Frontal cortex (tissue), 3 donors: ENCODE measurements at regions not wholly inside any gene's neighbourhood (a gene's known extent, or its start where the extent isn't known, plus 50 kb on each side); places are given as distances from the start of the nearest gene placed in this dataset.

Experiments
- DNase-seq, 2 donors: peaks; one replicate each; pipeline ENCODE4 v3.0.0; 2012; ENCODE audit warnings: low spot score in 2 of 2
- FAIRE-seq: peaks from 2 replicates; lab custom pipeline; 2012; peaks lifted over from hg19 to GRCh38; lab: Jason Lieb, UNC
- donor health status: control.
- donor health status: control.
- donor health status: control.

DNA sequence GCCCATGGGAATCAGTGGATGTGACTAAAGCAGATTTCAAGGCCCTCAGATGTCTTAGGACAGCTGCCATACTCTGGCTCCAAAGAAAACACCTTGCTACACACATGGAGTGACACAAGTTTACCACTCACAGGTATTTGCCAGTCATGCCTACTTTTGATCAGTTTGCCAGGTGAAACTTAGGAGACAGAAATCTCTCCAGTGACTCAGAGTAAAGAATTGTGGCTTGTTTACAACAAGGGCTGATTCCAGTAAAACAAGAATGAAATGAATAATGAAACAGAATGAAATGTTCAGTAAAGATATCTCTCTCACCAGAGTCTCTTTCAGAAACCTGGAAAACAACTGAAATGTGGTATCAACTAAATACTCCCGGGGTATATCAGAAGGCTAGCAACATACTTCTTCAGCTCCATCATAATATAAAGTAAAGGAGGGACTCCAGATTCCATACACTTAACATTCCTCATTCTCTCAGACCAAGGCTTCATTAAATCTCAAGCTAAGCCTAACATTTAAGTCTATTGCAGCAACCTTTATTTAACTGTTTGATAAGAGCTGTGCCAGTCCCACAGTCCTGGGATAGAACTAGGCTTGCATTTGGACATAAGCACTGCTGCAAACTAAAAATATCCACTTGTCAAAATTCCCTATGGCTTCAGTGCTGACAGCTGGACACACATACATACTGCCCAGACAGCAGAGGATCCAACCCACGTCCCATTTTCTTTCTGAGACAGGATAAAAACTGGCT is 143.3 kb downstream of the SIPA1L2 start:
- FAIRE-seq (no peak), DNase-seq (no peak)

DNA sequence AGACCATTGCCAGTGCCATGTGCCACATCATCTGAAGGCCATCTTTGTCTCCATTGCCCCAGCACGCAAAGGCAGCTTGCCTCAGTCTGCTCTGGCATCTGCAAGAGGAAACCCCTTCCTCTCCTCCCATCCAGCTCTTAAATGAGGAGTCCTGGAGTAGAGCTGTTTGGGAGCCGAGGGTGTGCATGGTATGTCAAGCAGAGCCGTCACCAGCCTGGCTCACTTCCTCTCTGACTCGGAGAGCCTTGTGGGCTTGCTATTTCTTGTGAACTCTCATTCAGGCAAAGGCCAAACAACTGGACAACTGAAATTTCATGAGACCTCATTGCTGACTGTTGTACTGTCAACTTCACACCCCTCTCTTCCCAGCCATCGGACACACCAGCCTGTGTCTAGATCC is 143.9 kb downstream of the SIPA1L2 start:
- no peak for DNase-seq
- no peak for FAIRE-seq

DNA sequence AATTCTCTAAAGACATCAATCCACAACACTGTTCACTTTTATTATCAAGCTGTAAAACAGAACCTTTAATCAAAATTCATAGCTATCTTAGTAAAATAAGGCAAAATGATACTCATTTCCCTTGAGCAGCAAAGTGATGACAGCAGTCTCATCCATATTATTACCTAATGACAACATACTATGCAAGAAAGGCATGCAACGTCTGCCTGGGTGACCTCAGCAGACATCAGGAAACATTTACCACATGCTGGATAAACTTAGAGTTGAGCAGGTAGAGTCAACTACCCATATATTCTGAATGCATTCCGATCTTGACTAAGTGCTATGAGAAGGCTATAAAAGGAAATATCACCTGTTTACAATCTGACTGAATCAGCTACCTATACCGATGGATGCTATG is 145.1 kb downstream of the SIPA1L2 start:
- FAIRE-seq (no peak), DNase-seq (no peak)

DNA sequence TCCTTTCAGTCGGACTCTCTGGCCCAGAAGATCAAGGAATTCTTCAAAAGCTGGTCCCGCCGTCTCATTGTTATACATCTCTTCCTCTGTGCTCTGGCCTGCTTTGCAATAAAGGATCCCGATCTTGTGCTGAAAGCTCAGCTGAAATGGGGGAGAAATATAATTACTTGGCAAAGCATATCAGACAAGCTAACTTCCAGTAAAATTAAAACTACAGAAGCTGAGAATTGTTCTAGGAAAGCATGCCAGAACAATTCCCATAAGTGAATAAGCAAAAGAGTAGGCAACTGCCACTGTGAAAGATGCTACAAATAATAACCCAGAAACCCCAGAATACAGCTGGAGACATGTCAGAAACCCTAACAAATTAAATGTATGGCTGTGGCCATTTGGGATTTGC is 146.1 kb downstream of the SIPA1L2 start:
- no peak for FAIRE-seq
- no peak for DNase-seq

DNA sequence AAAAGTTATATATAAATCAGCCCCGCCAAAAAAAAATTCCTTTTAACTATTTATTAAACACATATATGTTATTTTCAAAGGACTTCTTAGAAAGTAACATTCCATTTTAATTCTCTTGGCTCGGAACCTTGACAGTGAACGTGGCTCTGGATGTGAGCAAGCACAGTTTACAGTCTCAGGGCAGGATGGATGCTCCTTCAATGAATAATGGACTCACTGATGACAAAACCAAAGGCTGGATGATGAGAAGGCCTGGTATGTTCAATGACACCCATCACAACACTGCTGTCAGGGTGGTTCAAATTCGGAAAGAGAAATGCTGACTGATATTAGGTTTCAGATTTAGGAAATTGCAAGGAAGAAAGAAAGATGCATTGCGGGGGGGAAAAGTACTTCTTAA is 148.8 kb downstream of the SIPA1L2 start:
- DNase-seq, result no peak
- no peak for FAIRE-seq

DNA sequence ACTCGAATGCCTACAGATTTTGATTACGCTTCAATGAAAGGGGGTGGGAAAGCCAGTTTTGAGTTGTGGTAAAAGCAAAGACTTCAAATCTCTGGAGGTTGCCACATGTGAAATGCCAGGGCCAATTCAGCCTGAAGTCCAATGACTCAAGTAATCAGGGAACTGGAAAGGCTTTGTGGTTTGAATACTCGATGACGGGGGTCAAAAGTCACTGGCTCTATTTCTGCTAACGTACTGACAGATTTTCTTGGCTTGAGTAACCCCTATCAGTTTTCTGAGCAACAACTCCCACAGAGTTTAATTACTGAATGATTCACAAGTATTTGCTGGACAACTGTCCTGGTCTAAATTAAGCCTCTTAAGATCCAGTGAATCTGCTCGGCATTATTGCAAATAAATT is 152.2 kb downstream of the SIPA1L2 start:
- DNase-seq (no peak), FAIRE-seq (no peak)

DNA sequence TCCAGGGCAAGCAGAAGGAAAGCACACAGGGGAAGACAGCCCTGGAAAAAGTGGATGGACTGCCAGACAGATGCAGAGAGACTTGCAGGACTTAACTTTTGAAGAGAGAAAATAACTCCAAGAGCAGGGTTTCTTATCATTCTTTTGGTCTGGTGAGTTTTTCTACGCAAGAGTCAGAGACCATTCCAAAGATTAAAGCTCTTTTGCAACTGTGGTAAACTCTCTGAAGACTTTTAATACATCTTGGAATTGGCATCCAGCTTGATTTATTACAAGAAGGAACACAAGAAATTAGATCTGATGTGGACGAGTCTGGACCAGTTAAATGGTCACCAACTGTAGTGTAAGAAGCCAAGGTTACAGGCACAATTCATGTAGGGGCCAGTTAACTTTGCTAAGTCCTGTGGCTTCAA is 153.4 kb downstream of the SIPA1L2 start:
- FAIRE-seq, result no peak
- no peak for DNase-seq

DNA sequence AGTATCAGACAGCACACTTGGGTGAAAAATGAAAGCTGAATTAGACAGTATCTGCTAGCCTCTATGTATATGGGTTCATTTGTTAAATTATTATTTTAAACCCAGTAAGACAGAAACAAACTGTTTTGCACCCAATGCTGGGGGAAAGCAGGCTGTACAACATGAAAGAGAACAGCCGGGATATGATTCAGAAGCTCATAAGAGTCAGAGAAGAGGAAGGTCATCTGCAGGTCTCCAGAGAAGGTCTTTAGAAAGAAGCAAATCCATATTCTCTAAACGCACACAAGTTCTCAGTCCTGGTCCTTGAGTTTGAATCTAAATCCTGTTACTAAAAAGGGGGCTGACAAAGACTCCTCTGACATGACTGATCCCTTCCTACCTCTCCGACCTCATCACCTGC is 155.1 kb downstream of the SIPA1L2 start:
- FAIRE-seq (no peak), DNase-seq (no peak)

DNA sequence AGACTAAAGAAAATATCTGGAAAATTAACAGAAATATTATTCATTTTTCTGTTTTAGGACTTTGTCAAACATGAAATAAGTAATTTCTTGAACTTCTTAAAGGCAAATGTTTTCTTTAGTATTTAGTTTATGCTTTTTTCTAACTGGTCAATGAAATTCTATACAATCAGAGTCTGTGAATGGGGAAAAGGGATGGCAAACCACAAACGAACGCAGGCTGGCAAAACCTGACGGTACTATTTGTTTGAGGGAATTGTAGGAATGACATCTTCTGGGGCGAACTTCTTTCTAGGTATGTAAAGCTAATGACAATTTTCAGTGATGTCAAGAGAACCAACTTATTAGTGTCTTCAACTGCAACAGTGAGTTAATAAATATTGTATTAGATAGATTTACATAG is 156.0 kb downstream of the SIPA1L2 start:
- no peak for FAIRE-seq
- no peak for DNase-seq

DNA sequence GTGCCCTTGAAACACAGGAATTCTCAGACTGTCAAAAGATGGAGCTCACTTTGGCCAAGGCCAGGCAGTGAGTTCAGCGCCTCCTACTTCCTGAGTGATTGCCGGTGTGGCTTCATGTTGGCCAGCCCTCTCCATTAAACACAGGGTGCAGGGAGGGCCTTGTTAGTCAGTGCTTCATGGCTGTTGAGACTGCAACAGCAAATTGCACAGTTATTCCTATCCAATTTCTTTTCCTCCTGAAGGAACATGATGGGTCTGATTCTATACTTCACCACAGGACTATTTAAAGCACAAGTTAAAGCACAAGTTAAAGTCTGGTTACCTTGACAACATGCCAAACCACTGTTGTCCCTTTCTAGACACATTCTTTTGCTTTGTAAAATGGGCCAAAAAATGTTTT is 156.6 kb downstream of the SIPA1L2 start:
- FAIRE-seq (no peak), DNase-seq (no peak)

DNA sequence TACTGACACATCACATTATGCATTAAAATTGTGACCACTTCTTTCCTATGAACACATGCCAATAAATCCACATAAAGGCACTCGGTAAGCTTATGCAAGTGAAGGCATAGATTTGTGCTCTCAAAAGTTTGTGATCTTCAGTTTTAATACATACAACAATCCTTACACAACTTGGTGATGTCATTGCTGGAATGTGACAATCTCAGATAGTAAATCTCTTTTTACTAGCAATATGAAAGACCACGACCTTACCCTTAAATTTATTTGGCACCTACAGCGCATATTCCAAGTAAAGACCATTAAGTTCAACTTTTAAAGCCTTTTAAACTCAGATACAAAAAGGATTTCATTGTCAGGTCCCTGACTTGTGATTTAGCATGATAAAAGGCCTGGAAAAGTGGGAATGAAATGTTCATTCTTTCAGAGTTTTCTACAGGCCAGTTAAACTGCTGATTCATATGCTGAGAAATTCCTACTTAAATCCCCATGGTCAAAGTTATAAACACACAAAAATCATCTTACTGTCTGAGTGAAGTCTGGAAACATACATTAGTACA is 157.4 kb downstream of the SIPA1L2 start:
- no peak for FAIRE-seq
- DNase-seq, result no peak

DNA sequence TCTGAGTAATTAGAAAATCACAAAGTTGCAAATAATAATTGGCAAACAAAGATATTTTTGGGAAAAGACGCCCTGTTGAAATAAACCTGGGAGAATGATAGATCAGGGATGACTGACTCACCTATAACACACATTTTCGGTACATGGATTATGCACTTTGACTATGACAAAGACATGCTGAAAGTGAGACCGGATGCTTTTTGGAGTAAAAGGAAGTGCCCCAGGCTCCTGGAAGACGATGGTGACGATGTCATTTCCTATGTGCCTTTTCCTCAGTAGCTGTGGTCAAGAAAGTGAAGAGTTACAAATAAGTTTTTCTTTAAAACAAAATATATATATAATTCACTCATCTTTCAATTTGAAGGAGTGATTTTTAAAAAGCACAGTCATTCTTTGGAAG is 158.7 kb downstream of the SIPA1L2 start:
- DNase-seq, result no peak
- FAIRE-seq, result no peak

DNA sequence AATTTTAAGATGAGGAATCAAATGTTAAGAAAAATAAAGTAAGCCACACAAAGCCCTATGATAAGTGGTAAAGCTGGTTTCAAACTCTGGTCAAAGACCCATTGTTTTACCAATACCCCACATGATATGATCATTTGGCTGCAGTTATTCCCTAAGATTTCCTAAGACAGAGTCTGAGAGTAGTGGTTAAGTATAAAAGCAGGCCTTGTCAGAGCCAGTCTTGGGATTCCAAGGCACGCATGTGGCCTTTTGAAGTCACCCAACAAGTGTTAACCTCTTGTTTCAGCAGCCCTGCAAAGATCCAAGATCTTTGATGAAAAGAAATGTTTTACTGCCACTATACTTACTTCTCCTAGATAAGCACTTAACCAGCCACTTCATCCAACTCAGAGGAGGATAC is 159.2 kb downstream of the SIPA1L2 start:
- FAIRE-seq (no peak), DNase-seq (no peak)

DNA sequence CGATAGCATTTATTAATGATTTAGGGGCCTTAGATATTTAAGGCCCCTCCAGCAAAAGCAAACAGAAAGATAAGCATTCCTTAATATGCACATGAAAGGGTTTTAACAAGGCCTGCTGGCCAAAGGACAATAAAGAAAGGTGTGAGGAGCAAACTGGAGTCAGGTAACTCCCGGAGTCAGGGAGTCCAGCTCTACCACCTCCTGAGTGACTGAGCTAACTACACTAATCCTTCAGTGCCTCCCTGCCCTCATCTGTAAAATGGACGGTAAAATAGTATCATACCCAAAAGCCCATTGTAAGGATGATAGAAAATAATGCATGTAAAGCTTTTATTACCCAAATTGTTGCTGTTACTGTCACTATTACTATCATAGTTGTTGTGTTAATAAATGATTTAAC is 161.7 kb downstream of the SIPA1L2 start:
- FAIRE-seq, result no peak
- DNase-seq, result no peak

DNA sequence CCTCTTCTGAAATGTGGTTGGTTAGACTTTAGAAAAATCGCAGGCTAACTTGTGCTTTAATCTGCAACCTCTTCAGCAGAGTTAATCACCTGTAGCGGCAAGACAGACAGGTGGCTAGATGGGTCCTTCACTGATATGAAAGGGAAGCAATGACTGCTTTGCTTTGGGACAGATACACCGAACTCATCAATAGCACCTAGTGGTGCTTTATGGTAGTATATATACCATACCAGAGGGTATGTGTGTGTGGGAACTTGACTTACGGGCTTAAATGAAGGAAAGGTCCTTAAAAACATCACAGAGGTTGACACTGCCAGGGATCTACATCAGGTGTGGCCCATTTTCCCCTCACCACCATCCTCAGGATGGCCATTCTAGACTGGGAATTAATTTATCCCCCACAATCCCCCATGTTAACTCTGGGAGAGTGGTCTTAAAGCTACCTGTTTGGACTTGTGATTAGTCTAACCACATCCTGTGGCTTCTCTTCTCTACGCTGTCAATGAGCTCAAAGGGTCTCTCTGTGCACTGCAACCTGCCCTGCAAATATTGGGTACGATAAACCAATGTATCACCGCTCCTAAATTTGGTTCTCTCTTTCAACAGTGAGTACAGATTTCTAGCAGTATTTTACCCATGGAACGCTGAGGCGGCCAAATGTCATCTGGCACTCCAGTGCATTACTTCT is 162.7 kb downstream of the SIPA1L2 start:
- no peak for FAIRE-seq
- DNase-seq, result no peak

DNA sequence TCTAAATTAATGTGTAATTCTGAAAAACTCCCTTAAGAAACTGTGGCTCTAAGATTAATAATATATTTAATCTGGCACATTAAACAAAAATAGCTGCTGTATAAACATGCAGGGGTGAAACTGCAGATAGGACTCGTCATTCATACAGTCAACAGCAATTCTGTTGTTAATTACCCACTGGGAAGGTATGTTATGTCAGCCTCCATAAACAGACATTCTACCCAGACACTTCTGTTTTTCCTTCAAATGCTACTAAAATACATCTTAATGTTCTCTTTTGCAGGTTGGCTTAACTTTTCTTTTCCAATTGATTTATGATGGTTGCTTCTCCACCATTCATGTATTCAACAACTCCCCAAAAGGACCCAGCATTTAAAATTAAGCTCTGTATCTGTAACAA is 165.6 kb downstream of the SIPA1L2 start:
- DNase-seq, result no peak
- FAIRE-seq, result no peak

DNA sequence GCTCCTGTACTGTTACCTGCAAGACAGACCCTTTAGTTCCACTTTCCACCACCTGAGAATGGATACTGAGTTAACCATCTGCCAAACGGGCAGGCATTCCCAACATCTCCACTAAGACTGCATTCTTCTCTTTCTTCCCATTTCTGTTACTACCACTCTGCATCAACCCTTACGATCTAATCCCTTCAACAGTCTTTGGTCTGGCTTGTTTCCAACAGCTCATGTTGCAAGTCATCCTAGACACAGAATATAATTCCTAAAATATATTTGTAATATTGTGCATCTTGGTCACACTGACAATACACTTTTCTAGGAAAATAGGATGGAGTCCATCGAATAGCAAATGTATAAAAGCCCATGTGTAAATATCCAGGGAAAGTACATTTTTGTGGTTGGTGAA is 166.7 kb downstream of the SIPA1L2 start:
- DNase-seq (no peak), FAIRE-seq (no peak)

DNA sequence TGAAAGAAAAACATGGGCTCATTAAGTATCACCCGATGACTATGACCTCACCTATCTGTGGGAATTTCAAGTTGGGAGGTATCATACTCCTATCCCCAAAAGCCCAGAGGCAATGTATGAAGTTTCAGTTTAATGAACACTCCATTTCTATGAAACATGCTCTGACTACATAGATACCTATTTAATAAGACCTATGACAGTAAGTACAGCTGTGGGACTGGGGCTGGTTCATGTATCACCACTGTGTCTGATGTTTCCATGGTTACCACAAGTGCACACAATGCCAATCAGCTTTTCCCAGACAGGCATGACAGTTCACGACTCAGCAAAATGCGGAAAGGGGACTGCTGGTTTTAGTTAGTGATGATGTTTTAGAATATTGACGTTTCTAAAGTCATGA is 167.7 kb downstream of the SIPA1L2 start:
- FAIRE-seq (no peak), DNase-seq (no peak)

DNA sequence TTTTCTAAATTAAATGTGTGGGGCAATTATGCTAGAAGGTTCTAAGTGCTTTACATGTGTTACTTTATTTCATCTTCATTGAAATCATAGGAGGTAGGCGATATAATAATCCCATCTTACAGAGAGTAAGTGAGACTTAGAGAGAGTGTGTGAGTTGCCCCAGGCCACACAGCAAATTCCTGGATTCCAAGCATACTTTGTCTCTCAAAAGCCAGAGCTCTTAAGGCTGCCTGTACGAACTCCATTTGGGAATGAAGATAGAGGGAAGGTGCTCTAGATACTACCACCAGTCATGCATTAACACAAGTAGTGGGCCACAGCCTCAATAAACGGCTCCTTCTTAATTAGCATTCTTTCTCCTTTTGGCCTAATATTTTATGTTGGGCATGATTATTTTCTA is 170.1 kb downstream of the SIPA1L2 start:
- DNase-seq (no peak), FAIRE-seq (no peak)

DNA sequence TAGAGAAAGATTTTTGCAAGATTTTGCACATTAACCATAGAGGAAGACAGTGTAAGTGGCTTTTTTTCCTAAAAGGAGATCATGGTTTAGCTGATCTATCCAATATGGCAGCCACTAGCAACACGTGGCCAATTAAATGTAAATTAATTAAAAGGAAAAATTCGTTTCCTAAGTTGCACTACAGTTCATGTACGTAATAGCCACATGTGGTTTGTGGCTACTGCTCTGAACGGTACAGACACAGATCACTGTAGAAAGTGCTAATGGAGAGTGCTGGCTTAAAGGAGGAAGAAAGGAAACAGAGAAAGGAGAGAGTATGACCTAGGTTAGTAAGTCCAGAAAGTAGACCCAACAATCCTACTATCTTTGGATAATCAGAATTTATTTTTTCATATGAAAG is 170.8 kb downstream of the SIPA1L2 start:
- no peak for FAIRE-seq
- DNase-seq, result no peak

DNA sequence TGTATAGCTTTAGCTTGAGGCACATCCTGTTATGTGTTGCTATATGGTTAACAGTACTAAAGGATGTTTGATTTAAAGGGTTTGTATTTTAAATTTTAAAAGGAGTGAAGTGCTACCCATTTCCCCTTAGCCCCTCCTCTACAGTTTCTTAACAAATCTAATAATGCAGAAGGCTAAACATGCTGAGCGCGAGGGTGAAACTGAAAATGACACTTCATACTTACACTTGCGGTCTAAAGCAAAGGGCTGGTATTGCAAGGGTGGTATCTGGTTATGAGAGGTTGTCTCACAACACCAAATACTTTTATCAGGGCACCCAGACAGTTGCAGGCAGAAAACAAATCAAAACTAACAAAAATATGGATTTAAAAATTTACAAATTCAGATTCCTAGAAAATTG is 172.3 kb downstream of the SIPA1L2 start:
- DNase-seq, result no peak
- FAIRE-seq, result no peak

DNA sequence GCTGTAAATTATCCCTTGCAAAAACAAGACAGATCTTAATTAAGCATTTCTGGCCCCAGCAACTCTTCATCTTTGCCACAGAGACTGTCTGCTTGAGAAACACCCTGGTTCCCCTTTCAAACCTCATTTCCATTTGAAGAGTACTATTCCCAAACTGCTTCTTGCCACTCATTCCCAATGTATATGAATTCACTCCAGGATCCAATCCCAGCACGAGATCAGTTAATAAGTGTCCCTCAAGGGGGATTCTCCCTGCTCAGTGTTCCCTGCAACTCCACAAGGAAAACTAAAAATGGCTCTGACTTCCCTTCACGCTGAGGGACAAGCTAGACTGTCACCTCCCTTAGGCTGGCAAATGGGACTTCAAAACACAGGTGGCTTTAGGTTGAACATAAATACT is 173.2 kb downstream of the SIPA1L2 start:
- FAIRE-seq (no peak), DNase-seq (no peak)
